ENCODE measurements at regions not wholly inside any gene's neighbourhood (a gene's known extent, or its start where the extent isn't known, plus 50 kb on each side); places are given as distances from the start of the nearest gene placed in this dataset.

GRCh38 chr16:61371388-61371787, 664.9 kb downstream of the CDH8 start:
- TF ChIP-seq ZBTB11 (CRISPR knock-in tag; IDR thresholded peaks at IDR 0.05): no peak
- TF ChIP-seq CTCF (IDR thresholded peaks at IDR 0.05 in 2 of 3, conservative IDR thresholded peaks at IDR 0.05 in 1 of 3; ENCODE audit: control insufficient read depth in 2 of 3, extremely low read depth in 1 of 3, insufficient read depth in 1 of 3, low read depth in 3 of 3, low read length in 3 of 3): no peak
- TF ChIP-seq FOXM1 (IDR thresholded peaks at IDR 0.05; ENCODE audit: low read depth, low read length): no peak
- TF ChIP-seq DPF2 (IDR thresholded peaks at IDR 0.05): no peak
- no peak for TF ChIP-seq POLR2A (IDR thresholded peaks at IDR 0.05; ENCODE audit: low read depth, low read length)
- TF ChIP-seq POU2F2 (IDR thresholded peaks at IDR 0.05; ENCODE audit: borderline replicate concordance, low read depth, low read length): no peak
- no peak for TF ChIP-seq HCFC1 (IDR thresholded peaks at IDR 0.05; ENCODE audit: low read length)
- no peak for TF ChIP-seq ATF3 (IDR thresholded peaks at IDR 0.05; ENCODE audit: borderline replicate concordance, extremely low read depth, low read depth, low read length)
- no peak for TF ChIP-seq FOS (IDR thresholded peaks at IDR 0.05; ENCODE audit: borderline replicate concordance, extremely low read depth, insufficient read length)
